ENCODE measurements at regions not wholly inside any gene's neighbourhood (a gene's known extent, or its start where the extent isn't known, plus 50 kb on each side); places are given as distances from the start of the nearest gene placed in this dataset.

- peaks cover 54% of the 10 kb centered on the region for H3K9me3 Mint-ChIP-seq
- H3K27me3 Mint-ChIP-seq (ENCODE audit: insufficient read depth) = no peaks in the 10 kb centered on the region; the same call in 1 of the 2 replicates
- no peaks in the 10 kb centered on the region for H3K4me1 Mint-ChIP-seq (ENCODE audit: low read depth)
- no peak for TF ChIP-seq CTCF (IDR thresholded peaks at IDR 0.05)
- H3K36me3 Mint-ChIP-seq (ENCODE audit: low read depth) = no peaks in the 10 kb centered on the region
- H3K4me3 Mint-ChIP-seq = no peak overlapping the region
- DNase-seq = no peak
- no peak overlapping the region for H3K27ac Mint-ChIP-seq
These were observed 236.4 kb downstream of the VRK1 start for GRCh38 chr14:97033556-97034081.

- no peak for TF ChIP-seq CTCF (IDR thresholded peaks at IDR 0.05)
- H3K9me3 Mint-ChIP-seq = peaks cover 60% of the 10 kb centered on the region
- DNase-seq = no peak
- no peaks in the 10 kb centered on the region; the same call in 1 of the 2 replicates for H3K27me3 Mint-ChIP-seq (ENCODE audit: insufficient read depth)
- H3K36me3 Mint-ChIP-seq (ENCODE audit: low read depth) = no peaks in the 10 kb centered on the region
- no peak overlapping the region for H3K4me3 Mint-ChIP-seq
- H3K4me1 Mint-ChIP-seq (ENCODE audit: low read depth) = no peaks in the 10 kb centered on the region
- no peak overlapping the region for H3K27ac Mint-ChIP-seq
These were observed 239.1 kb downstream of the VRK1 start for GRCh38 chr14:97036086-97036852.

- Mint-ChIP-seq H3K27me3 (ENCODE audit: insufficient read depth) (no peaks in the 10 kb centered on the region), H3K4me3 (no peak overlapping the region), H3K9me3 (peaks cover 55% of the 10 kb centered on the region), H3K27ac (no peak overlapping the region), H3K4me1 (ENCODE audit: low read depth) (no peaks in the 10 kb centered on the region), H3K36me3 (ENCODE audit: low read depth) (no peaks in the 10 kb centered on the region)
- no peak for DNase-seq
- no peak for TF ChIP-seq CTCF (IDR thresholded peaks at IDR 0.05)
These were observed 242.7 kb downstream of the VRK1 start for GRCh38 chr14:97039717-97040363.

GRCh38 chr14:97046967-97047366 lies 249.8 kb downstream of the VRK1 start:
- H3K27me3 Mint-ChIP-seq (ENCODE audit: insufficient read depth) = no peaks in the 10 kb centered on the region
- H3K36me3 Mint-ChIP-seq (ENCODE audit: low read depth) = no peaks in the 10 kb centered on the region
- no peak overlapping the region for H3K27ac Mint-ChIP-seq
- H3K4me1 Mint-ChIP-seq (ENCODE audit: low read depth) = no peaks in the 10 kb centered on the region
- H3K9me3 Mint-ChIP-seq = peaks cover 39% of the 10 kb centered on the region
- TF ChIP-seq CTCF (IDR thresholded peaks at IDR 0.05) = no peak
- DNase-seq = no peak
- no peak overlapping the region for H3K4me3 Mint-ChIP-seq

GRCh38 chr14:97052001-97052400 lies 254.8 kb downstream of the VRK1 start:
- no peak for DNase-seq
- H3K36me3 Mint-ChIP-seq (ENCODE audit: low read depth) = no peaks in the 10 kb centered on the region
- no peaks in the 10 kb centered on the region for H3K4me1 Mint-ChIP-seq (ENCODE audit: low read depth)
- H3K27me3 Mint-ChIP-seq (ENCODE audit: insufficient read depth) = no peaks in the 10 kb centered on the region; the same call in 1 of the 2 replicates
- H3K9me3 Mint-ChIP-seq = peaks cover 32% of the 10 kb centered on the region
- no peak overlapping the region for H3K4me3 Mint-ChIP-seq
- H3K27ac Mint-ChIP-seq = no peak overlapping the region
- no peak for TF ChIP-seq CTCF (IDR thresholded peaks at IDR 0.05)
